DMS153 treated with DMSO at 0.1 percent for 48 hours (cell line): ENCODE measurements at regions not wholly inside any gene's neighbourhood (a gene's known extent, or its start where the extent isn't known, plus 50 kb on each side); places are given as distances from the start of the nearest gene placed in this dataset.
"Not testable (repeated sequence)": the region's sequence is repeated elsewhere in the genome, so short reads cannot be mapped to it uniquely, and the experiment has no call there.

ENCODE experiments used
- DNase-seq: peaks from one replicate; lab custom pipeline; 2025; ENCODE audit not compliant: unreplicated experiment; lab: John Stamatoyannopoulos, UW

- no peak for DNase-seq
Measured at GRCh38 chr10:58068809-58069208, 198.9 kb downstream of the IPMK start.

- no peak for DNase-seq
Measured at GRCh38 chr10:58066979-58067378, 200.7 kb downstream of the IPMK start.

DNA sequence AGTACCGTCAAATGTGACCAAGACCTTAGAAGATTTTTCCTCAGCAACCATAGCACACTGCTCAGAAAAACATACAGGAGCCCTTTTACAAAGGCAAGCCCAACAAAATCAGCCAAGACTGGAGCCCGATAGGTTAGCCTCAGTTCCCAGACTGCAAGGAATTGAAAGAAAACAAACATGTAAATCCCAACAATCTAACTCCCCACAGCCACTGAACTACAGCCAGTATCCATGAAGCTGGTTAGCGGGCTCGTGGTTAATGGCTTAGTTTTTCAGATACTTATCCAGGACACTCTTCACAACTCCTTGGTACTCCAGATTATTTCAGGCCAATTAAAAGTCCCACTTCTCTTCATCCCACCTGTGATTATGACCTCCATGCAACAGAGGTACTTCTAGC lies 201.6 kb downstream of the IPMK start:
- no peak for DNase-seq

GRCh38 chr10:58065529-58065815 lies 202.2 kb downstream of the IPMK start:
- DNase-seq = no peak

GRCh38 chr10:58064714-58065528 lies 202.8 kb downstream of the IPMK start:
- peak; percentile 60 for DNase-seq

- no peak for DNase-seq
Measured at GRCh38 chr10:58063861-58064480, 203.7 kb downstream of the IPMK start.

DNA sequence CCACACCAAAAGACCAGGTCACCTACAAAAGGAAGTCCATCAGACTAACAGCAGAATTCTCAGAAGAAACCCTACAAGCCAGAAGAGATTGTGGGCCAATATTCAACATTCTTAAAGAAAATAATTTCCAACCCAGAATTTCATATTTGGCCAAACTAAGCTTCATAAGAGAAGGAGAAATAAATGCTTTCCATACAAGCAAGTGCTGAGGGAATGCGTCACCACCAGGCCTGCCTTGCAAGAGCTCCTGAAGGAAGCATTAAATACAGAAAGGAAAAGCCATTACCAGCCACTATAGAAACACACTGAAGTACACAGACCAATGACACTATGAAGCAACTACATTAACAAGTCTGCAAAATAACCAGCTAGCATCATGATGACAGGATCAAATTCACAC lies 209.0 kb downstream of the IPMK start:
- DNase-seq = not testable (repeated sequence)

DNA sequence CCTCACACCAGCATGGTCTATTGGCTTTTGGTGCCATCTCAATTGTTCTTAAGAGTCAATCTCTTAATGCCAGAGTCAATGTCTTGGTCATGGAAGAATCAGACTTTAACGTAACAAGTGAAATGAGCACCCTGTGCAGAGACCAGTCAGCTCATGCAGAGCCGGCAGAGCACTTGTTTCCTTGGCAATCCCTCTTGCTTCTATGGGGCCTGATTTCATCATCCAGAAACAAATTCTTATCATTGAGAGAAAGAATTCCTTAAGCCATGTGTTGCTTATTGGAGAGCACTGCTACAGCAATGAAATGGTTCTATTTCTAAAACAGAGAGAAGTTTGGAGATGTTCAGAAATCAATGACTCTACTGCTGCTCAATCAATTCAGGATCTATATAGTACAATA lies 212.8 kb downstream of the IPMK start:
- DNase-seq = no peak

DNA sequence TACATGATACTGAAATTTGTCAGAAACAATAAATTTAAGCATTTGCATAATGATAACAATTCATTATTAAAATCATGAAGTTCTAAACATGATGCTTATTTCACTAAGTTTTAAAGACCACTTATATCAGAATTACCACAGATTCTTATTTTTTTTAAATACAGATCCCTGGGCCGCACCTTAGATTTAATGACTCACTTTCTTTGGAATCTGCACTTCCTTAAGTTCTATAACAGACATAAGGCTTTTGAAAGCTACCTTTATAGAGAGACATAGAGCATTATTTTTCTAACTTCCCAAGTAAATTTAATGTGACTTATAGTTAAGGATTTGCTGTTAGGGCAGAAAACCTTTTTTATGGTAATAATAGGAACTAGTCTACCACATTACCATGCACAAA lies 214.9 kb downstream of the IPMK start:
- DNase-seq = no peak

- no peak for DNase-seq
Measured at GRCh38 chr10:58050575-58050974, 217.1 kb downstream of the IPMK start.

- DNase-seq = no peak
Measured at GRCh38 chr10:58048936-58049335, 218.8 kb downstream of the IPMK start.

GRCh38 chr10:58044072-58044471 lies 223.6 kb downstream of the IPMK start:
- no peak for DNase-seq

GRCh38 chr10:58041901-58042300 lies 225.8 kb downstream of the IPMK start:
- DNase-seq = no peak

- no peak for DNase-seq
Measured at GRCh38 chr10:58030208-58030607, 237.5 kb downstream of the IPMK start.

- DNase-seq = no peak
Measured at GRCh38 chr10:58028597-58029366, 238.9 kb downstream of the IPMK start.

DNA sequence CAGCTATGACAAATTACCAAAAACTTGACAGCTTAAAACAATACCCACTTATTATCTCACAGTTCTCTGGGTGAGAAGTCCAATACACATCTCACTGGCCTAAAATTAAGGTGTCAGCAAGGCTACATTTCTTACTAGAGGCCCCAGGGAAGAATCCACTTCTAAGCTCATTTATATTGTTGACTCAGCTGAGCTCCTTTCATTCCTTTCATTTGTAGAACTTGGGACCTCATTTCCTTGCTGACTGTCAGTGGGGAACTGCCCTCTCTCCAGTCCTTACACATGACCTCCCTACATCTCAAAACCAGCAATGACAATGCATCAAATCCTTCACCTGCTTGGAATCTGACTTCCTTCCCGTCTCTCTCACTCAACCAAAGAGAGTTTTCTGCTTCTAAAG lies 240.3 kb downstream of the IPMK start:
- DNase-seq = no peak

DNA sequence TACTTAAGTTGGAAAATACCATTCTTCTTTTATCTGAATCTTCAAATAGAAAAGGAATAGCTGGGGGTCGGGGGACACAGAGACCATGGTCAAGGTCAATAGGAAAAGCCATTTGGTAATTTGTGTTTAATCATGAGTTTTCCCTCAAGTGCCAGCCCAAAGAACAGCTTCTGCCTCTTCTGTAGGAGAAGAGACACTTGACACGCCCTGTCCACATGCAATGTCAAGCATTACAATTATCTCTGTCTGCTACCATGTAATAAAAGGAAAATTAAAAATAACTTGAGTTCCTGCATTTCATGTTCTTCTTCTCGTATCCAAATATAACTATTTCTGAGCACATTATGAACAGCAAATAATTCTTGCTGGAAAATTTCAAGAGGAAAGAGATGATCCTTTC lies 241.7 kb downstream of the IPMK start:
- no peak for DNase-seq

DNA sequence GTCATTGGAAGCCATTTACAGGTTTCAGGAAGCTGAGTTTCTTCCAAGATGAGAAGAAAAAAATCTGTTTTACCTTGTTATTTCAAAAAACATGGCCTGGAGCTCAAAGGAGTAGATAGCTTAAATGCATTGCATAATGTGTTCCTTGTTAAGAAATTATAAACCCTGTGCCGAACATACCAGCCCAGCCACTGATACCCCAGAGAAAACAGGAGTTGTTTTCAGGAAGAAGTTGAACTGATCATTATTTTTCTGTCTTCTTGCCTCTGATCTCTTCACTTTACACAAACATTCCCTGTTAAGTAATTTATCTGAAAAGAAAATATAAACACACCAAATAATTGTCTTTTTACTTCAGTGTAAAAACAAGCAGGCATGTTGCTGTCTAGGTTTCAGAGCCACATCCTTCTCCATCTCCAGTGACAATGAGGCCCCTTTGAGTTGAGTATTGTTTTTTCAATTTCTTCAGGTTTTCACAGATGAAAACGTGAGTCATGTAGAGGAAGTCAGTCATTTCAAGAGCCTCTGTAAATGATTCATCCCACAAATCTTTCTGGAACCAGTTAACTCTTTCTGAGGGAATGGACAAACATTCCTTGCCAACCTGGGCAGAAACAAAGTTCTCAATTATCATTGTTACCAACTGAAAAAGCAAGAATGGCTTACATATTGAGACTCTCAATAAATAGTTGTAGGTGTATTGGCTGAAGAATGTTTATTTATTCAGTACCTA lies 244.2 kb downstream of the IPMK start:
- no peak for DNase-seq

- no peak for DNase-seq
Measured at GRCh38 chr10:58019863-58020537, 247.7 kb downstream of the IPMK start.

- no peak for DNase-seq
Measured at GRCh38 chr10:58017719-58018367, 249.9 kb downstream of the IPMK start.
